IPS-20b (cell line): ENCODE measurements at regions not wholly inside any gene's neighbourhood (a gene's known extent, or its start where the extent isn't known, plus 50 kb on each side); places are given as distances from the start of the nearest gene placed in this dataset.
"Not testable (repeated sequence)": the region's sequence is repeated elsewhere in the genome, so short reads cannot be mapped to it uniquely, and the experiment has no call there.

Experiments used
- H3K27ac ChIP-seq: one replicate; pipeline ENCODE4 v1.5.1; 2013; ENCODE audit warnings: low read length
- H3K27me3 ChIP-seq: 2 replicates; pipeline ENCODE4 v1.6.1; 2013; ENCODE audit warnings: mild to moderate bottlenecking, low read length, inconsistent platforms; ENCODE audit not compliant: insufficient read depth
- H3K36me3 ChIP-seq: 2 replicates; pipeline ENCODE4 v1.6.1; 2013; ENCODE audit warnings: low read depth, mild to moderate bottlenecking, inconsistent platforms, low read length, moderate library complexity; ENCODE audit not compliant: insufficient read depth
- H3K4me1 ChIP-seq: 2 replicates; pipeline ENCODE4 v1.6.1; 2013; ENCODE audit warnings: mild to moderate bottlenecking, control low read depth, inconsistent platforms, low read length, moderate library complexity; ENCODE audit not compliant: insufficient read depth
- H3K4me3 ChIP-seq: 2 replicates; pipeline ENCODE4 v1.5.1; 2013; ENCODE audit warnings: mild to moderate bottlenecking, low read length, inconsistent platforms
- H3K9ac ChIP-seq: 2 replicates; pipeline ENCODE4 v1.6.1; 2013; ENCODE audit warnings: low read depth, mild to moderate bottlenecking, inconsistent platforms, low read length, moderate library complexity
- H3K9me3 ChIP-seq: 2 replicates; pipeline ENCODE4 v1.6.1; 2013; ENCODE audit warnings: mild to moderate bottlenecking, low read depth, low read length, inconsistent platforms; ENCODE audit not compliant: insufficient read depth

DNA sequence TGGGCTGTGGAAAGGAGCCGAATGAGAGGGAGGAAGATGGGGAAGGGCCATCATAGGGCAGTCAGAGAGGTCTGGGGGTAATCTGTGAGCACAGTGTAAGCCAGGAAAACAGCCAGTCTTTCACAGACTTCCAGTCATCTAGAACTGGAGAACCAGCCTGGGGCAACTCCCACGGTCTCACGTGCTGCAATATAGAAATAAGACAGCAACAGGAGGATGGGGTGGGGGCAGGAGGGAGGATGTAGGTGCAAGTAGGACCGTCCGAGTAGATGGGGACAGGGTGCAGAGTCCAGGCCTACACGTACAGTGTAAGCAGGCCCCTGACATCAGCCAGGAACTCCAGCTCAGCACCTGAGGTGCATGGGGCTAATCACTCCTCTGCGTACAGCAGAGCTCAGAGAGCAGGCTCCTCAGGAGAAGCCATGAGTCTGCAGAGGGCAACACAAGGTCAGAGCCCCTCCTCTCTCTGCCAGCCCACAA lies 58.2 kb upstream of the TNFAIP3 start:
- Histone ChIP-seq H3K27ac (no peak overlapping the region), H3K9me3 (no peaks in the 10 kb centered on the region), H3K36me3 (no peaks in the 10 kb centered on the region), H3K9ac (0 out of 2 replicates have a peak overlapping the region, but pooled peaks have one; percentile 21), H3K4me3 (no peak overlapping the region), H3K27me3 (no peaks in the 10 kb centered on the region), H3K4me1 (no peaks in the 10 kb centered on the region)

DNA sequence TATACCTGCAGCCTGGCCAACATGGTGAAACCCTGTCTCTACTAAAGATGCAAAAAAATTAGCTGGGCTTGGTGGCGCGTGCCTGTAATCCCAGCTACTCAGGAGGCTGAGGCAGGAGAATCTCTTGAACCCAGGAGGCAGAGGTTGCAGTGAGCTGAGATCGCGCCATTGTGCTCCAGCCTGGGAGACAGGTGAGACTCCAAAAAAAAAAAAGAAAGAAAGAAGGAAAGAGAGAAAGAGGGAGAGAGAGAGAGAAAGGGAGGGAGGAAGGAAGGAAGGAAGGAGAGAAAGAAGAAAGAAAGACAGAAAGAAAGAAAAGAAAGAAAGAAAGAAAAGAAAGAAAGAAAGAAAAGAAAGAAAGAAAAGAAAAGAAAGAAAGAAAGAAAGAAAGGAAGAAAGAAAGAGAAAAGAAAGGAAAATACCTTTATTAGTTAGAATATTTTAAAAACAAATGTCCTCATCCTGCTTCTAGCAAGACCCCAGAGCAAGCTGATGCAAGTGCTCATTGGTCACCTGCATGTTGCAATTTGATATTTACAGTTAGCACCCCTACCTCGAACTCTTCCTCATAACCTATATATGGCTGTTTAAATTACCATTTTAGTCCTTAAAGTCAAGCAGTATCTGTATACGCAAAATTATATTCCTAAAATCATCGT lies 57.0 kb upstream of the TNFAIP3 start:
- not testable (repeated sequence) for H3K4me1 ChIP-seq, H3K27ac ChIP-seq, H3K27me3 ChIP-seq, H3K9ac ChIP-seq, H3K4me3 ChIP-seq, H3K36me3 ChIP-seq, H3K9me3 ChIP-seq

DNA sequence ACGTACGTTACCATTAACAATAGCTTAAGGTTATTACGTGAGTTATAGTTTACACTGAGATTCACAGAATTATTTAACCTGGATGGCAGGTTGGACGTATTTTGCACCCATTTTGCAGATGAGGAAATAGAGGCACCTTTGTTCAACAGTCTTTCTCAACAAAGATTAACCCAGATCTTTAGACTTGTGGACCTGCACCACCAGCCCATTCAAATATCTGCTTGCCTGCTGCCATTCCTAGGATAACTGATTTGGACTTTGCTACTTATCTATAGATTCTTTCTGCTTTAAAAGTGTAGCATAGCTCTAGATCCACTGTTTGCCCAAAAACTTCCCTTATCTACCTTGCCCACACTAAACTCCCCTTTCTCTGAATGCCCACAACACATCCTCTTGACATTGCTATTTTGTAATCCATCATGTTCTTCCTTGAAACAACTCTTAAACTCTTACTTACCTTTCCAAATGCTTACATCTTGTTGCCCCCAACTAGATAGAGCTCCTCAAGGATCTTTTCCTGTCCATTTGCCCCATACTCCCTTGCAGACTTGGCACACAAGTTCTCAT lies 56.4 kb upstream of the TNFAIP3 start:
- no peak overlapping the region for H3K9ac ChIP-seq
- H3K4me3 ChIP-seq, result no peak overlapping the region
- H3K27ac ChIP-seq, result no peak overlapping the region
- no peaks in the 10 kb centered on the region for H3K36me3 ChIP-seq
- no peaks in the 10 kb centered on the region for H3K9me3 ChIP-seq
- no peaks in the 10 kb centered on the region for H3K4me1 ChIP-seq
- H3K27me3 ChIP-seq, result no peaks in the 10 kb centered on the region

GRCh38 chr6:137811121-137811915 lies 55.7 kb upstream of the TNFAIP3 start:
- H3K4me1 ChIP-seq, result no peaks in the 10 kb centered on the region
- H3K4me3 ChIP-seq, result no peak overlapping the region
- H3K9ac ChIP-seq, result no peak overlapping the region
- H3K36me3 ChIP-seq, result no peaks in the 10 kb centered on the region
- H3K27me3 ChIP-seq, result no peaks in the 10 kb centered on the region
- no peak overlapping the region for H3K27ac ChIP-seq
- H3K9me3 ChIP-seq, result no peaks in the 10 kb centered on the region

GRCh38 chr6:137811916-137812553 lies 55.0 kb upstream of the TNFAIP3 start:
- Histone ChIP-seq H3K4me3 (no peak overlapping the region), H3K4me1 (no peaks in the 10 kb centered on the region), H3K36me3 (no peaks in the 10 kb centered on the region), H3K27me3 (no peaks in the 10 kb centered on the region), H3K27ac (no peak overlapping the region), H3K9ac (no peak overlapping the region), H3K9me3 (no peaks in the 10 kb centered on the region)

DNA sequence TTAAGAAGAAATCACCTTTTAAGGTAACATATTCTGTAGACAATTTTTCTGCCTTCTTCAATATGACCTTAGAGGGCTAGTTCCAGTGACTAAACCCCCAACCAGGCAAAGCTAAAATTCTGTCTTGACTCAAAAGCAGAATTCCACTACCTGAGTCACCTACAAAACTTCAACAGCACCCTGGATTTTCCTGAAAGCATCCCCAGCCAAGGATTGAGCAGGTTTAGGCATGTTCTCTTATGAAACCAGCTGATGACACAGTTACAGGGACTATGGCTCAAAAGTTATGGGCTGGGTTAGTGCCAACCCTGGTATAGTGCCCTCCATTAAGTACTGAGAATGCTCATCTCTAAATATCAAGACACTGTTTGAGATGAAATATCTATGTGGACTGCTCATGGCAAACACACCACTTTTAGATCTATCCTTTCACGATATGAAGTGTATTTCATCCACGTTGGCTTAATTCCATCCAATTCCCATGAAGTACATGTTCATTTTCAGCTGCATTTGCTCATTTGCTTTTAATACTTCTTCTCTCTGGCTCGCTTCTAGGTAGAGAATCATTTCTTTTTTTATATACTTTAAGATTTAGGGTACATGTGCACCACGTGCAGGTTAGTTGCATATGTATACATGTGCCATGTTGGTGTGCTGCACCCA lies 53.6 kb upstream of the TNFAIP3 start:
- H3K9ac ChIP-seq, result no peak overlapping the region
- no peaks in the 10 kb centered on the region for H3K9me3 ChIP-seq
- H3K4me1 ChIP-seq, result no peaks in the 10 kb centered on the region
- no peaks in the 10 kb centered on the region for H3K36me3 ChIP-seq
- H3K27ac ChIP-seq, result no peak overlapping the region
- no peaks in the 10 kb centered on the region for H3K27me3 ChIP-seq
- no peak overlapping the region for H3K4me3 ChIP-seq

DNA sequence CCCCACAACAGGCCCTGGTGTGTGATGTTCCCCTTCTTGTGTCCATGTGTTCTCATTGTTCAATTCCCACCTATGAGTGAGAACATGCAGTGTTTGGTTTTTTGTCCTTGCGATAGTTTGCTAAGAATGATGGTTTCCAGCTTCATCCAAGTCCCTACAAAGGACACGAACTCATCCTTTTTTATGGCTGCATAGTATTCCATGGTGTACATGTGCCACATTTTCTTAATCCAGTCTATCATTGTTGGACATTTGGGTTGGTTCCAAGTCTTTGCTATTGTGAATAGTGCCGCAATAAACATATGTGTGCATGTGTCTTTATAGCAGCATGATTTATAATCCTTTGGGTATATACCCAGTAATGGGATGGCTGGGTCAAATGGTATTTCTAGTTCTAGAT lies 53.0 kb upstream of the TNFAIP3 start:
- not testable (repeated sequence) for H3K36me3 ChIP-seq, H3K9ac ChIP-seq, H3K27me3 ChIP-seq, H3K9me3 ChIP-seq, H3K4me3 ChIP-seq, H3K4me1 ChIP-seq, H3K27ac ChIP-seq

- no peak overlapping the region for H3K9ac ChIP-seq
- no peaks in the 10 kb centered on the region for H3K9me3 ChIP-seq
- no peak overlapping the region for H3K27ac ChIP-seq
- H3K36me3 ChIP-seq, result no peaks in the 10 kb centered on the region
- H3K4me3 ChIP-seq, result no peak overlapping the region
- no peaks in the 10 kb centered on the region for H3K4me1 ChIP-seq
- no peaks in the 10 kb centered on the region for H3K27me3 ChIP-seq
Observed at GRCh38 chr6:137815692-137816091, 51.4 kb upstream of the TNFAIP3 start.

DNA sequence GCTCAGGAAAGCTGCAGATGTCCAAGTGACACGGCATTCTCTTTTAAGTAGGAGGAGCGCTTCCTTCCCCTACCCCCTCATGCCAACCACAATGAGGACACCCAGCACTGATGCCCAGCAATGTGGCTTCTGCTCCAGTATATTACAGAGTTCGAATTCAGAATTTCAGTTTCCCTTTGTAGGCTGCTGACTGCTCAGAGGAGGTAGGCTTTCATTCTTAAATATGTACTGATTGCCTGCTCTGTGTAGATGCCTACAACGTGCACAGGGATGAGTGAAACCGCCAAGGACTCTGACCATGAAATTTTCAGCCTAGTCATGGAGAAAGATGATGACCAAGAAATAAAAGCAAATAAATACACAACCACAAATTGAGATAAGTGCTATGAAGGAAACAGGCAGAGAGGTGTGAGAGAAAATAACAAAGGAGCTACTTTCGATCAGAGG lies 50.9 kb upstream of the TNFAIP3 start:
- no peak overlapping the region for H3K9ac ChIP-seq

DNA sequence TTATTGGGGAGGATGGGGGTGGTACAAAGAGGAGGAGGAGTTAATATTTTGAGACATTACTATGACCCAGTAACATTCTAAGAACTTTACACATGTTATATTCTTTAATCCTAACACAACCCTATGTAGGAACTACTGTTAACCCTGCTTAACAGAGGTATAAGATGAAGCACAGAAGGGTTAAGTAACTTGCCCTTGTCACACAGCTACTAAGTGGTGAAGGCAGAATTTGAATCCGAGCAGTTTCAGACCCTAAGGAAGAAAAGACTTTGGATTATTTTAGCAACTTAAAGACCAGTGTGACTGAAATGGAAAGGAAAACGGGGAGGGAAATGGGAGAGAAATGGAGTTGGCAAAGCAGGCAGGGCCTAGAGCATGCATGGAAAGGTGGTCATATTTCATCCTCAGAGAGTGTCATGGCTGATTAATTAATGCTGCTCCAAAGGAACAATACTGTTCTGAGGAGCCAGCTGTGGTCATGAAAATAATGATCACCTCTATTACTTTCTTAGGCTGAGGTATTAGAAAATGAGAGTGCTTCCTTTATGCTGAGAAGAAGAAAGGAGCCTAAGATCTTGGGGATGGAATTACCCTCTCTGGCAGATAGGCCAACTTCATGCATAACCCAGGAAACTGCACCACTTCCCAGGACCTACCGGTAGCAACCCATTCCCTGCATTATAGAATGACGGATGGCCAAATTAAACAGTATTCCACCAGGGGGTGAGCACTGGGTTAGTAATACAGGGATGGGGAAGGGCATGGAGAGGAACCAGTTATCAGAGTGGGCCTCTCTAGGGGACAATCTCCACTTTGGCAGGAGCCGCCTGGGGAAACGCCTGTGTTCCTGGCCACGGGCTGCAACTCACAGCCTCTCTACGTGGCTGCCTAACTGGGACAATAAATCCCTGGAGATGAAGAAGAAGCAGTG lies 50.1 kb upstream of the TNFAIP3 start:
- Histone ChIP-seq H3K9me3 (no peaks in the 10 kb centered on the region), H3K4me1 (no peaks in the 10 kb centered on the region), H3K36me3 (no peaks in the 10 kb centered on the region), H3K27me3 (no peaks in the 10 kb centered on the region), H3K27ac (no peak overlapping the region), H3K4me3 (no peak overlapping the region), H3K9ac (no peak overlapping the region)

More for the DNA sequence above, 50.9 kb upstream of the TNFAIP3 start:
- no peaks in the 10 kb centered on the region for H3K27me3 ChIP-seq
- no peaks in the 10 kb centered on the region for H3K9me3 ChIP-seq
- no peaks in the 10 kb centered on the region for H3K36me3 ChIP-seq
- H3K4me3 ChIP-seq, result no peak overlapping the region
- no peaks in the 10 kb centered on the region for H3K4me1 ChIP-seq
- no peak overlapping the region for H3K27ac ChIP-seq
